D721Med (cell line): ENCODE measurements at regions not wholly inside any gene's neighbourhood (a gene's known extent, or its start where the extent isn't known, plus 50 kb on each side); places are given as distances from the start of the nearest gene placed in this dataset.

ENCODE experiments used
- DNase-seq: peaks from one replicate; pipeline ENCODE4 v3.0.0; 2011; ENCODE audit warnings: low spot score; ENCODE audit not compliant: insufficient read length
- FAIRE-seq: peaks from 2 replicates; lab custom pipeline; 2011; peaks lifted over from hg19 to GRCh38; lab: Jason Lieb, UNC
- CTCF ChIP-seq: IDR thresholded peaks from 2 replicates; pipeline ENCODE4 v1.5.1; 2012; ENCODE audit warnings: mild to moderate bottlenecking, control low read depth; ENCODE audit not compliant: insufficient read depth; ENCODE audit errors: missing control alignments

- TF ChIP-seq CTCF = no peak
- FAIRE-seq (no peak), DNase-seq (no peak)
These were observed 569.2 kb upstream of the RGMA start for GRCh38 chr15:93658026-93658816.

GRCh38 chr15:93656041-93656440 lies 567.0 kb upstream of the RGMA start:
- TF ChIP-seq CTCF = no peak
- no peak for FAIRE-seq
- no peak for DNase-seq

GRCh38 chr15:93649691-93650235 lies 560.8 kb upstream of the RGMA start:
- no peak for TF ChIP-seq CTCF
- FAIRE-seq (no peak), DNase-seq (no peak)

GRCh38 chr15:93646193-93646592 lies 557.2 kb upstream of the RGMA start:
- DNase-seq = no peak
- no peak for TF ChIP-seq CTCF
- FAIRE-seq = no peak

- FAIRE-seq (no peak), DNase-seq (no peak)
- TF ChIP-seq CTCF = no peak
These were observed 556.6 kb upstream of the RGMA start for GRCh38 chr15:93645594-93645993.

GRCh38 chr15:93644595-93644994 lies 555.6 kb upstream of the RGMA start:
- FAIRE-seq (no peak), DNase-seq (no peak)
- no peak for TF ChIP-seq CTCF

- DNase-seq (no peak), FAIRE-seq (no peak)
- no peak for TF ChIP-seq CTCF
These were observed 551.5 kb upstream of the RGMA start for GRCh38 chr15:93640411-93640962.
